ENCODE measurements at regions not wholly inside any gene's neighbourhood (a gene's known extent, or its start where the extent isn't known, plus 50 kb on each side); places are given as distances from the start of the nearest gene placed in this dataset.
A peak's percentile ranks its signal among the peaks of the same experiment; 100 is the strongest.

- no peak for DNase-seq (ENCODE audit: low read depth)
Observed at GRCh38 chr4:140316799-140317198, 56.6 kb upstream of the SCOC start.

- no peak for DNase-seq (ENCODE audit: low read depth)
Observed at GRCh38 chr4:140315970-140316369, 57.5 kb upstream of the SCOC start.

- DNase-seq (ENCODE audit: low read depth): no peak
Observed at GRCh38 chr4:140315438-140315837, 58.0 kb upstream of the SCOC start.

GRCh38 chr4:140315019-140315418, 58.4 kb upstream of the SCOC start:
- DNase-seq (ENCODE audit: low read depth): no peak

GRCh38 chr4:140312100-140312499, 61.3 kb upstream of the SCOC start:
- DNase-seq (ENCODE audit: low read depth): no peak

- no peak for DNase-seq (ENCODE audit: low read depth)
Observed at GRCh38 chr4:140311257-140311835, 62.1 kb upstream of the SCOC start.

- DNase-seq (ENCODE audit: low read depth): peak; percentile 21
Observed at GRCh38 chr4:140309124-140309870, 64.1 kb upstream of the SCOC start.

- peak; percentile 88 for DNase-seq (ENCODE audit: low read depth)
Observed at GRCh38 chr4:140308366-140309123, 64.9 kb upstream of the SCOC start.

GRCh38 chr4:140305053-140305452, 68.4 kb upstream of the SCOC start:
- DNase-seq (ENCODE audit: low read depth): no peak

- DNase-seq (ENCODE audit: low read depth): peak; percentile 20
Observed at GRCh38 chr4:140304346-140304745, 69.1 kb upstream of the SCOC start.

GRCh38 chr4:140302151-140302859, 71.1 kb upstream of the SCOC start:
- DNase-seq (ENCODE audit: low read depth): no peak

- peak; percentile 90 for DNase-seq (ENCODE audit: low read depth)
Observed at GRCh38 chr4:140300271-140300970, 73.0 kb upstream of the SCOC start.

- no peak for DNase-seq (ENCODE audit: low read depth)
Observed at GRCh38 chr4:140298001-140298400, 75.4 kb upstream of the SCOC start.

GRCh38 chr4:140297221-140297570, 76.2 kb upstream of the SCOC start:
- DNase-seq (ENCODE audit: low read depth): peak; percentile 48

GRCh38 chr4:140296335-140297220, 76.9 kb upstream of the SCOC start:
- DNase-seq (ENCODE audit: low read depth): peak; percentile 91

GRCh38 chr4:140293979-140294378, 79.5 kb upstream of the SCOC start:
- no peak for DNase-seq (ENCODE audit: low read depth)

GRCh38 chr4:140291259-140291658, 82.2 kb upstream of the SCOC start:
- no peak for DNase-seq (ENCODE audit: low read depth)

- DNase-seq (ENCODE audit: low read depth): no peak
Observed at GRCh38 chr4:140289486-140289885, 84.0 kb upstream of the SCOC start.

GRCh38 chr4:140286456-140286855, 87.0 kb upstream of the SCOC start:
- DNase-seq (ENCODE audit: low read depth): no peak

GRCh38 chr4:140284456-140284855, 89.0 kb upstream of the SCOC start:
- DNase-seq (ENCODE audit: low read depth): no peak

Measured in amniotic epithelial cell (primary cell).